ENCODE measurements at regions not wholly inside any gene's neighbourhood (a gene's known extent, or its start where the extent isn't known, plus 50 kb on each side); places are given as distances from the start of the nearest gene placed in this dataset.

DNA sequence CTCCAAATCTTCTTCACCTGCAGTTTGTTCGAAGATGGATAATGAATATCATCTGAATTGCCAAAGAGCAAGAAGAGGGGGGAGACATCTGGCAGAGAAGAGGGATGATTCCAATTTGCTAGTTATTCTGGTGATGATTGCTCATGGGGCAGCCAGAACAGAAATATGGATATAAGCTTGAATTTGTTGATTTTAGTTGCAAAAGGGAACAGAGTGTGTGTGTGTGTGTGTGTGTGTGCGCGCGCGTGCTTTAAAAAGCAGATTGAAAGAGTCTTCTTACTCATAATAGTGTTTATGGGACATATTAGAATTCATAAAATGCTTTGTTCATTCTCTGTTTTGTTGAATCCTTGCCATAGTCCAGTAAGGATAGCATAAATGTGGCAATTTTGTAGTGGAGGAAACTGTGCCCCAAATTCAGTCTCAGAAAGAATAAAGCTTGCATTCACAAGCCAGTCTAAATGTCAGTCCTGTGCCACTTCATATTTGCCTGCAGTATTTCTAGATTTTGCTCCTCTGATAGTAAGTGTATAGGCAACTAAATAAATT lies 436.3 kb upstream of the KLF4 start:
- no peaks in the 10 kb centered on the region for H3K36me3 Mint-ChIP-seq
- no peak overlapping the region for H3K27ac Mint-ChIP-seq
- no peaks in the 10 kb centered on the region for H3K27me3 Mint-ChIP-seq

DNA sequence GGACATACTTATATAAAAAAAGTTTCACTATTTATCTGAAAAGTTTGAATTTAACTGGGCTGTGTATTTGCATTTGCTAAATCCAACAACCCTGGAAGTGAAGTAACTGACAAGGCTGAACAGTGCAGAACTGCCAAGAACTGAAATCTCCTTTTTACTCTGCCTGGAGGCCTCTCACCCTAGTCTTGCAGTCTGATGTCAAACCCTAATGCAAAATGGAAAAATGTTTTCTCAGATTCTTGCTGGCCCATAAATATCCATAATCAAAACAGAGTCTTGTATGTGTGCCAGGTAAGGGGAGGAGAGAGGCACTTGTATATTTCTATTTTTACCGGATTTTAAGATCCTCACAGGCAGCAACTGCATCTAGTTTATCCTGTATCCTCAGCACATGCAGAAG lies 432.7 kb upstream of the KLF4 start:
- H3K27ac Mint-ChIP-seq, result no peak overlapping the region
- H3K4me1 Mint-ChIP-seq (ENCODE audit: low read depth), result no peaks in the 10 kb centered on the region
- no peaks in the 10 kb centered on the region for H3K36me3 Mint-ChIP-seq
- H3K27me3 Mint-ChIP-seq, result no peaks in the 10 kb centered on the region
- H3K9me3 Mint-ChIP-seq (ENCODE audit: low read depth), result peaks cover 7% of the 10 kb centered on the region
- H3K4me3 Mint-ChIP-seq, result no peak overlapping the region

More for the DNA sequence above, 436.3 kb upstream of the KLF4 start:
- Mint-ChIP-seq H3K9me3 (ENCODE audit: low read depth) (peaks cover 3% of the 10 kb centered on the region), H3K4me1 (ENCODE audit: low read depth) (no peaks in the 10 kb centered on the region), H3K4me3 (no peak overlapping the region)

DNA sequence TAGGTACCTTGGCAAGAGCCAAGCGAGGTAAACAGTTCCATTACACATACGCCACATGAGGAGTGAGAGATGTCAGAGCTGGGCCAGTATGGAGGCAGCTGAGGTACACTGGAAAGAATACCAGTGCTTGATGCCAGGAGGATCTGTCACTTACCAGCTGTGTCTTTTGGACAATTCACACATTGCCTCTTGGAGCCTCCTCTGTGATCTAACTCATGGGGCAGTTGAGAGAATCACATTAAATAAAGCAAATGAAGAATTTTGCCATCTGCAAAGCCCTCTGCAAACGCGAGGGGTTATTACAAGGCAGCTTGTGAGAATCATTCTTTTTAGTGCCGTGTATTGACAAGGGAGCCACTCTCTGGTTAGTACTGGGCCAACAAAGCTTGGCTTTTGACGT lies 429.7 kb upstream of the KLF4 start:
- Mint-ChIP-seq H3K9me3 (ENCODE audit: low read depth) (peaks cover 7% of the 10 kb centered on the region), H3K27ac (no peak overlapping the region), H3K4me1 (ENCODE audit: low read depth) (no peaks in the 10 kb centered on the region), H3K27me3 (no peaks in the 10 kb centered on the region), H3K36me3 (no peaks in the 10 kb centered on the region), H3K4me3 (no peak overlapping the region)

DNA sequence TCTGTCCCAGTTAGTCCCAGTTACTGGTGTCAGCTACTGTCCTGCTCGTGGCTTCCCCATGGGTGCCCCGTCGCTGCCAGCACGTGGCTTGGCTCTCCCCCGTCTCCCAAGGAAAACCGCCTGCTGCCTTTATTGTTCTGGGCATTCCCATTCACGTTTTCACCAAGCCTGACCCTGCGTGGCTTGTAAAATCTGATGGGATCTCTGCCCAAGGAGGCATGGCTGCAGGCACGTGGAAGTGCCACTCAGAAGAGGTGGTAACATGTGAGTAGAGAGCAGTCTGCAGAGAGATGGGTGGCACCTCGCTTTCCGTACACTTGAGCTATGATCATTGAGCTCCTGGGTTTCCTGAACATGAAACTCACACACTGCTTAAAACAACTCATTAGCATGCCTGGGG lies 429.2 kb upstream of the KLF4 start:
- no peaks in the 10 kb centered on the region for H3K36me3 Mint-ChIP-seq
- H3K4me3 Mint-ChIP-seq, result no peak overlapping the region
- H3K4me1 Mint-ChIP-seq (ENCODE audit: low read depth), result no peaks in the 10 kb centered on the region
- peaks cover 7% of the 10 kb centered on the region for H3K9me3 Mint-ChIP-seq (ENCODE audit: low read depth)
- H3K27ac Mint-ChIP-seq, result no peak overlapping the region
- H3K27me3 Mint-ChIP-seq, result no peaks in the 10 kb centered on the region

DNA sequence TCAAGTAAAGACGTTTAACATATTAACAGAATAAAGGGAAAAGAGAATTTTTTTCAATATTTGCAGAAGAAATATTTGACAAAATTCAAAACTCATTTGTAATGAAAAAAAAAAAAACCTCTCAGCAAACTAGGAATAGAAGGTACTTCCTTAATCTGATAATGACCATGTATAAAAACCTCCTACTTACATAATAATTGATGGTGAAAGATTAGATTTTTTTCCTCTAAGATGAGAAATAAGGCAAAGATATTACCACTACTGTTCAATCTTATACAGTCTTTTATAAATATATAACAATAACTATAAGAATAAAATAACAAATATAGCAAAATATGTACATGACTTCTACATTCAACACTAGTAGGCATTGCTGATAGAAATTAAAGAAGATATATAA lies 424.6 kb upstream of the KLF4 start:
- no peak overlapping the region for H3K4me3 Mint-ChIP-seq
- H3K9me3 Mint-ChIP-seq (ENCODE audit: low read depth), result peaks cover 16% of the 10 kb centered on the region
- H3K27me3 Mint-ChIP-seq, result no peaks in the 10 kb centered on the region
- no peaks in the 10 kb centered on the region for H3K36me3 Mint-ChIP-seq
- H3K4me1 Mint-ChIP-seq (ENCODE audit: low read depth), result no peaks in the 10 kb centered on the region
- H3K27ac Mint-ChIP-seq, result no peak overlapping the region

DNA sequence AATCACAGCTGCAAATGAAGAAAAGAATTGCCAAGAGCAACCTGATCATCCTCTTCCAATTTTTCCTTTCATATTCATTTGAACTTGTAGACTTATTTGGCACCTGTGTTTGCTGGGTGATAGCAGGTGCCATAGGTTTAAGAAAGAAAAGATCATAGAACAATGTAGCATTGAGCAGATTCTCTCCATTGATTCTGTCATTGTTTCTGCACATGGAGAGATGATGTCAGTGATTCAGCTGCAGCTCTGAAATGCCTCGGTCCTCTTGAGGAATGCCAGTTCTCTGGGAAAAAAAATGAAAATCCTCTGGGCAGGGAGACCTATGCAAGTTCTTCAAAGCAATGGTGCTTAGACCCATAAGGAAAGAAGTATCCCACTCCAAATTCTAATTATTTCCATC lies 418.1 kb upstream of the KLF4 start:
- Mint-ChIP-seq H3K4me3 (no peak overlapping the region), H3K27me3 (peaks cover 2% of the 10 kb centered on the region), H3K9me3 (ENCODE audit: low read depth) (peaks cover 6% of the 10 kb centered on the region), H3K4me1 (ENCODE audit: low read depth) (no peaks in the 10 kb centered on the region), H3K36me3 (no peaks in the 10 kb centered on the region), H3K27ac (no peak overlapping the region)

DNA sequence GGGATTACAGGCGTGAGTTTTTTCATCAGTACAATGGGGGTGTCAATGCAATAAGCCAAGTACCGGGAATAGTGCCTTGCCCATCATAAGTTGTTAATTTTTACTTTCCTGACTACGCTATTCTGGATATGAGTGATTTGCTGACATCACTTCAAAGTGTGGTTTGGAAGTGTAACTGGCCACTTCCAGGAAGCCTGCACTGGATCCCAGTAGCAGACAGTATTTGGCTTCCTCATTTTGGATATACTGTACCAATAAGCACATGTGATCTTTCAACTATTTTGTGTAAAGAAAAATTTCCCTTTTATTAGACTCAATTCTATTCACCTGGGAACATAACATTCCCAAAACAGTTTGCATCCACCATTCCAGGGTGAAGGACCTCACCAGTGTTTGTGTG lies 417.7 kb upstream of the KLF4 start:
- peaks cover 2% of the 10 kb centered on the region for H3K27me3 Mint-ChIP-seq
- peaks cover 2% of the 10 kb centered on the region for H3K9me3 Mint-ChIP-seq (ENCODE audit: low read depth)
- H3K4me3 Mint-ChIP-seq, result no peak overlapping the region
- no peaks in the 10 kb centered on the region for H3K36me3 Mint-ChIP-seq
- H3K27ac Mint-ChIP-seq, result no peak overlapping the region
- no peaks in the 10 kb centered on the region for H3K4me1 Mint-ChIP-seq (ENCODE audit: low read depth)

DNA sequence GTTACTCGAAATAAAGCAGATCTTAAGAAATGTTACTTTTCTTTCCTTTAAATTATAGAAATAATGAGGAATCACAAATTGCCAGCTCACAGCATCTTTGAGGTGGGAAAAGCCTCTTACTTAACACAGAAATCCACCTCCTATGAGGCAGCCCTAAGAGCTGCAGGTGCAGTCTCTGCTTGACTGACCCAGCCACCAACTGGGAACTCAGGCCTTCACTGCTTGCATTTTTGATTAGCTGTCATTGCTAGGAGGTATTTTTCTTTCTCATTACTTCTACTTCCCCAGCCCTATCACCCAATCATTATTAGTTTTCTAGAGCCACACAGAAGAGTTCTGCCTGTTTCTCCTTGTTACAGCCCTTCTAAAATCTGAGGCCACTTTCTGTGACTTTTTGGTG lies 416.5 kb upstream of the KLF4 start:
- no peak overlapping the region for H3K4me3 Mint-ChIP-seq
- peaks cover 2% of the 10 kb centered on the region for H3K27me3 Mint-ChIP-seq
- H3K36me3 Mint-ChIP-seq, result no peaks in the 10 kb centered on the region
- H3K9me3 Mint-ChIP-seq (ENCODE audit: low read depth), result no peaks in the 10 kb centered on the region
- no peak overlapping the region for H3K27ac Mint-ChIP-seq
- no peaks in the 10 kb centered on the region for H3K4me1 Mint-ChIP-seq (ENCODE audit: low read depth)

DNA sequence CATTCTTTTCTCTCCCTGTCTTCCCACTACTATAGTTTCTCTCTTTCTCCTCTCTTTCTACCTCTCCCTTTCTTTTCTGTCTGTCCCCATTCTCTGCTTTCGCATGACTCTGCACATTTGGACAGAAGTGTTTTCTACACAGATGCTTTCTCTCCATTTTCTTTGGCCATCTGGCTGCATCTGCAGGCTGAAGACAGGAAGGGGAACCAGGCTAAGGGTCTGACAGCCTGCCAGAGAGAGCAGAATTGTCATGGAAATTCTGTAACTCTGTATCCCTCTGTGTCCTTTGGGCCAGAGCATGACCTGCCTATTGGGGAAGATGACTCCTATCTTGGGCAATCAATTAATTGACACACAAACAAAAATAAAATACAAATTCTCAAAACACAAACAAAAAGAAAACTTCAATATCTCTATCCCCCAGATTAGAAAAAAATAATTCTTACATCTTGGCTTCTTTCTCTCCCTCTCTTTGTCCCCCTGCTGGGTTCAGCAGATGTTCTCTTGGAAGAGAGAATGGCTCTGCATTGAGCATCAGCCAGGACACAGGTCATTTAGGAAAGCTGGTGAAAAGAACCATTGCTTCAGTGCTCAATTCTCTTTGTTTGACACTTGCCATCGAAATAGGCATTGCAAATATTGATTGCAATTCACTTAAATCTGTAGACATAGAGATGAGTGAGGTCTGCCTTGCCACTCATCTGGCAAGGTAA lies 415.9 kb upstream of the KLF4 start:
- Mint-ChIP-seq H3K27me3 (peaks cover 2% of the 10 kb centered on the region), H3K4me3 (no peak overlapping the region), H3K27ac (no peak overlapping the region), H3K36me3 (no peaks in the 10 kb centered on the region), H3K9me3 (ENCODE audit: low read depth) (no peaks in the 10 kb centered on the region), H3K4me1 (ENCODE audit: low read depth) (no peaks in the 10 kb centered on the region)

DNA sequence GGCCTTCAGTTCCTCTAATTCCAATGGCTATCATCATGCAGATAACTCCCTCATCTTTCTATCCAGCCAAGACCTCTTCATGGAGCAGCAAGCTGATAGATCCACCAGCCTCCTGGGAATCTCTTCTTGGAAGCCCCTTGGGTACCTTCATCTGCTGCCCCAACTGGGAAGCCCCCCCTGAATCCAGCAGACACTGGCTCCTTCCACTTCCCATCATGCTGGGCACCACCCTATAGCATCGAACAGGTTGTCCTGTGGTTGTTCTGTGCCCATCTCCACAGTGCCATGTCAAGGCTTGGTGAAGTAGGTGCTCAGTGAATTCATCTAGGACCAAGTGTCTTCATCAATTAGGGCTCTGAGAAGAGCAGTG lies 410.4 kb upstream of the KLF4 start:
- Mint-ChIP-seq H3K27me3 (no peaks in the 10 kb centered on the region), H3K4me3 (no peak overlapping the region), H3K9me3 (ENCODE audit: low read depth) (no peaks in the 10 kb centered on the region), H3K36me3 (no peaks in the 10 kb centered on the region), H3K4me1 (ENCODE audit: low read depth) (no peaks in the 10 kb centered on the region), H3K27ac (no peak overlapping the region)

DNA sequence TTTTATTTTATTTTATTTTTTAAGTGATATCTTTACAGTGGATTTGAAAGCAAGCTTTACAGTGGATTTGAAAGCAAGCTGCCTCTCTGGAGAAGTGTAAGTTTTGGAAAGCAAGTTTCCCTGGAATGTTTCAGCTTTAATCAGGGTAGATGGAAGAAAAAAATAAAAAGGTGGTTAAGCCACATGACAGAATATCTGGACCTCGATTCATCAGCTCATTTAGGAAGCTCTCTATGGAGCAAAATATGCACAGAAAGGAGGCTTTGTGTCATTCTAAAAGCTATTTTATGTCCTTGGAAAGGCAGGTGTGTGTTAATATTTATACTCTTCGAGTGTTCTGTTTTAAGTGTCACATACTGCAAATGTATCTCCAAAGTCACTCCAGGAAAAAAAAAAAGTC lies 409.2 kb upstream of the KLF4 start:
- Mint-ChIP-seq H3K27me3 (no peaks in the 10 kb centered on the region), H3K9me3 (ENCODE audit: low read depth) (no peaks in the 10 kb centered on the region), H3K4me1 (ENCODE audit: low read depth) (no peaks in the 10 kb centered on the region), H3K27ac (no peak overlapping the region), H3K4me3 (no peak overlapping the region), H3K36me3 (no peaks in the 10 kb centered on the region)

DNA sequence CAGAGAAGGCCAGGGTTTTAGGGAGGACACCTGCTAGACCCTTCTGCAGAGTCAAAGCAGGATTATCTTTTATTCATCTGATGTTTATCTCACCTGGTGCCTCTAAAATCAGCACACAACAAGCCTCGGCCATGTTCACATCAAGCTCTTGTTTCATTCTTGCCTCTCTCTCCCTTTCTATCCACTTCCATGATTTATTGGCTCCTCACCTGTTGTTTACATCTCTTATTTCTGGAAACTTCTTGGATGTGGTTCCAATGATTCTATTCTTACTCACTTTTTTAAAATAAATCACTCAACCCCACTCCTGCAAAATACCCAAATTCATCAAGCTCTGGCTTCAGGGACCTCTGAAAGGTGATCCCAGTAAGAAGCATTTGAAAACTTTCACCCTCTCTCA lies 407.0 kb upstream of the KLF4 start:
- Mint-ChIP-seq H3K9me3 (ENCODE audit: low read depth) (peaks cover 3% of the 10 kb centered on the region), H3K4me3 (no peak overlapping the region), H3K36me3 (no peaks in the 10 kb centered on the region), H3K27ac (no peak overlapping the region), H3K27me3 (no peaks in the 10 kb centered on the region), H3K4me1 (ENCODE audit: low read depth) (no peaks in the 10 kb centered on the region)

DNA sequence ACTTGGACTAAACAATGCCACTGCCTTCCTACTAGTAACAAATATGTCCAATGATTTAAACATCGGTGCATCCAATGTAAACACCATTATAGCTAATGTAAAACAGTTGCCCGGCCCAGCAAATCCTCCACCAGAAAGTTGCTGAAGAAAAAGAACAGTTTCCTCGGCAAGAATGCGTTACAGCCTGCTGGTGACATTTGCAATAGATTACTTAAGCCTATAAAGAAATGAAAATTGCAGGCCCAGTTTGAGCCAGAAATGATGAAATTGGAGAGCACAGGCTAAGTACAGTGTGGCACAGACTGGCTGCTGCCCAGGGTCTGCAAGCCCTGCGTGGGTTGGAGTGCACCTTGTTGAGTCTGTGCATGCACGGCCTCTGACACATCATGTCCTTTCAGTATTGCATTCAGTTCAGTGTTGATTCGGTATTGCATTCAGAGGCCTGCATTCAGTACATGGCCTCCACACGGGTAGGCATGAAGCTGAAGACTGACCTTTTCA lies 406.0 kb upstream of the KLF4 start:
- no peak overlapping the region for H3K27ac Mint-ChIP-seq
- H3K4me3 Mint-ChIP-seq, result no peak overlapping the region
- no peaks in the 10 kb centered on the region for H3K27me3 Mint-ChIP-seq
- H3K9me3 Mint-ChIP-seq (ENCODE audit: low read depth), result peaks cover 3% of the 10 kb centered on the region
- no peaks in the 10 kb centered on the region for H3K36me3 Mint-ChIP-seq
- H3K4me1 Mint-ChIP-seq (ENCODE audit: low read depth), result no peaks in the 10 kb centered on the region

DNA sequence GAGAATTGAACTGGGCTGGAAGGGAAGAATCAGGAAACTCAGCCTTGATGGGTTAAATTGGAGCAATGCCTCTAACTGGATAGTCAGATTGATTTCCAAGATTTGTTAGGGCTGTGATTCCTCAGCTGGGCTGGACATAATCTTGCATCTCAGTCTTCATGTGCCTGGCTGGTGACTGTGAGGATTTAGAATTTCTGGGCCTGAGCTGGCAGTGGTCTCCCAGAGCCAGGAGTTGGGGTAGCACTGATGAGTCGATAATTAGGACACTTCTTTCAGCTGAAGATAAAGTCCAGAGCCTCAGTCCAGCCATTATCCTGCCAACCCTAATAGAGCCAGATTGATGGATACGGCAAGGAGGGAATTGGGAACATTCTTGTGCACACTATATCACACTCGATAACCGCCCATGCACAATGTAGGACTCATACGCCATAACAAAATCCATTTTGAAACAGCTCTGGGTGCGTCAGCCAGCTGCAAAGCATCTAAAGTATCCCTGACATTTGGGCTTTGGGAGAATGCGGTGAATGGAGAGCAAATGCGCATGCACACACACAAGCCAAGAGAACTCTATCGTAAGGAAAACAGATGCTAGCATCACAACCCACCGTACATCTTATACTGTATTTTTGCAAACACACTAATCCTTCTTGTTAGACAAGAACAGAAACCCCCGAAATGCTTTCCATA lies 405.1 kb upstream of the KLF4 start:
- Mint-ChIP-seq H3K36me3 (no peaks in the 10 kb centered on the region), H3K4me1 (ENCODE audit: low read depth) (no peaks in the 10 kb centered on the region), H3K27ac (no peak overlapping the region), H3K4me3 (no peak overlapping the region), H3K27me3 (no peaks in the 10 kb centered on the region), H3K9me3 (ENCODE audit: low read depth) (peaks cover 7% of the 10 kb centered on the region)

DNA sequence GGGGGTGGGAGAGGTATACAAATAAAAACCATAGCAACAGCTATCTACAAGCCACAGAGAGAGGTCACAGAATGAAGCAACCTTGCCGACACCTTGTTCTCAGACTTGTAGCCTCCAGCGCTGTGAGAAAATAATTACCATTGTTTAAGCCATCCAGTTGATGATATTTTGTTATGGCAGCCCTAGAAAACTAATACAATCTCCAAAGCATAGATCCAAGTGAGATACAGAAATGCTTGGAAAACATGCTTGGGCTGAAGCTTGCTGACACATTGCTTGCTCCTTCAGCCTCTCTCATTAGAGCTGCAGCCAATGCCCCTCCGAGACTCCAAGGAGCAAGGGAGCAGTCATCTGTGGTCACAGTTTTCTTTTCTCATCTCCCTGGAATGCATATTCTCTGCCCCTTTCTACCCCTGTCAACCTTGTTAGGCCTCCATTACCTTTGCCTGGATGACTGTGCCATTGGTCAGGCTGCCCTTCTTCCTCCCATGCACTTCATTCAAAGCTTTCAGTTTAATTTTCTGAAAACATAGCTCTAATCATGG lies 401.4 kb upstream of the KLF4 start:
- Mint-ChIP-seq H3K27ac (no peak overlapping the region), H3K4me1 (ENCODE audit: low read depth) (no peaks in the 10 kb centered on the region), H3K9me3 (ENCODE audit: low read depth) (peaks cover 10% of the 10 kb centered on the region), H3K27me3 (no peaks in the 10 kb centered on the region), H3K4me3 (no peak overlapping the region), H3K36me3 (no peaks in the 10 kb centered on the region)

Measured in activated naive CD8-positive, alpha-beta T cell (primary cell).